Stomach (tissue), 8 donors: ENCODE measurements at regions not wholly inside any gene's neighbourhood (a gene's known extent, or its start where the extent isn't known, plus 50 kb on each side); places are given as distances from the start of the nearest gene placed in this dataset.

Experiments
- DNase-seq, 2 donors: peaks; one replicate each; pipeline versions ENCODE4 v3.0.0 to v3.0.0-alpha.2; 2013 to 2019
- H3K27ac ChIP-seq, 5 donors: fragments of 200-600 bp in 4 of 5; sonication (generic) in 4 of 5; one replicate each; pipeline ENCODE4 v1.5.1; 2013 to 2019; ENCODE audit warnings: mild to moderate bottlenecking in 1 of 5, moderate library complexity in 1 of 5
- H3K27me3 ChIP-seq, 3 donors: fragments of 200-600 bp; sonication (generic); one replicate each; pipeline ENCODE4 v1.5.1; 2017 to 2019; ENCODE audit warnings: mixed run types in 1 of 3
- H3K36me3 ChIP-seq, 4 donors: fragments of 200-600 bp; sonication (generic); 1 replicate in 3 of 4; 2 replicates in 1 of 4; pipeline ENCODE4 v1.5.1; 2016 to 2019
- H3K4me1 ChIP-seq, 4 donors: fragments of 200-600 bp; sonication (generic); one replicate each; pipeline ENCODE4 v1.5.1; 2016 to 2019
- H3K4me3 ChIP-seq, 4 donors: fragments of 200-600 bp; sonication (generic) in 3 of 4; one replicate each; pipeline ENCODE4 v1.5.1; 2016 to 2019; ENCODE audit warnings: mild to moderate bottlenecking in 1 of 4
- H3K9me3 ChIP-seq, 4 donors: fragments of 200-600 bp; sonication (generic); one replicate each; pipeline ENCODE4 v1.5.1; 2016 to 2019
- CTCF ChIP-seq, 7 experiments: fragments of 450-650 bp in 4 of 7; fragments of 200-600 bp in 3 of 7; sonication (generic) in 3 of 7; IDR thresholded peaks; one replicate each; pipeline ENCODE4 v1.5.1; 2016 to 2019; ENCODE audit warnings: antibody characterized with exemption in 7 of 7, control low read depth in 2 of 7, mild to moderate bottlenecking in 1 of 7
- EP300 ChIP-seq: sonication (generic); formaldehyde crosslinking; IDR thresholded peaks from one replicate; pipeline ENCODE4 v1.6.1; 2017; ENCODE audit warnings: antibody characterized with exemption
- POLR2A ChIP-seq, 4 donors: fragments of 450-650 bp; IDR thresholded peaks; one replicate each; pipeline ENCODE4 v1.6.1; 2016; ENCODE audit warnings: antibody characterized with exemption in 4 of 4, control low read depth in 2 of 4, mild to moderate bottlenecking in 1 of 4, moderate library complexity in 1 of 4
- POLR2AphosphoS5 ChIP-seq, 3 donors: sonication (generic); formaldehyde crosslinking; IDR thresholded peaks; one replicate each; pipeline ENCODE4 v1.6.1; 2016; ENCODE audit warnings: antibody characterized with exemption in 3 of 3
- WGBS, 5 donors: extraction: QIAGEN DNeasy Blood & Tissue Kit in 3 of 5; methylation state at CpG; one replicate each; pipeline versions ENCODE4 v1.1.5 to v1.1.7; 2013 to 2018; 5-methylcytosine and 5-hydroxymethylcytosine counted together
- intact Hi-C: fragments of 100-400 bp; cut with DNase I; formaldehyde crosslinking; loops from one replicate; pipeline ENCODE4 v1.15.1; 2023; ENCODE audit warnings: low total_unique reads
- donor health status: healthy with polysubstance abuse.
- donor health status: Bipolar disorder and iron deficiency.
- donor health status: healthy.

GRCh38 chr1:56187405-56187804, 392.0 kb downstream of the PLPP3 start:
- TF ChIP-seq POLR2A (IDR thresholded peaks at IDR 0.05): no peak
- no peak for TF ChIP-seq CTCF (IDR thresholded peaks at IDR 0.05)
- no peak for TF ChIP-seq EP300
- TF ChIP-seq POLR2AphosphoS5 (IDR thresholded peaks at IDR 0.05): no peak
- Histone ChIP-seq H3K9me3 (no peaks in the 10 kb centered on the region), H3K4me3 (no peak overlapping the region), H3K4me1 (no peaks in the 10 kb centered on the region), H3K27ac (no peak overlapping the region), H3K36me3 (no peaks in the 10 kb centered on the region), H3K27me3 (no peaks in the 10 kb centered on the region)
- WGBS, 5 donors: 41 to 64% (median 54%) methylated on average over 1 of the region's 1 CpG
- DNase-seq: peak in 1 of 2 donors; percentile 41
- intact Hi-C loops: no loop called here

GRCh38 chr1:56185493-56185892, 393.9 kb downstream of the PLPP3 start:
- peaks cover 0 to 7% (median 3%) of the 10 kb centered on the region in 4 donors for H3K4me1 ChIP-seq
- H3K27ac ChIP-seq: no peak overlapping the region
- intact Hi-C loops: no loop called here
- H3K27me3 ChIP-seq: no peaks in the 10 kb centered on the region
- no peaks in the 10 kb centered on the region for H3K9me3 ChIP-seq
- no peaks in the 10 kb centered on the region for H3K36me3 ChIP-seq
- 84 to 91% (median 89%) methylated on average over 2 of the region's 2 CpGs for WGBS, 5 donors
- no peak for DNase-seq
- no peak for TF ChIP-seq EP300
- no peak for TF ChIP-seq CTCF (IDR thresholded peaks at IDR 0.05)
- TF ChIP-seq POLR2A (IDR thresholded peaks at IDR 0.05): no peak
- no peak for TF ChIP-seq POLR2AphosphoS5 (IDR thresholded peaks at IDR 0.05)
- H3K4me3 ChIP-seq: no peak overlapping the region

- 80 to 95% (median 88%) methylated on average over 2 of the region's 2 CpGs for WGBS, 5 donors
- no peak for TF ChIP-seq POLR2A (IDR thresholded peaks at IDR 0.05)
- TF ChIP-seq CTCF (IDR thresholded peaks at IDR 0.05): no peak
- TF ChIP-seq POLR2AphosphoS5 (IDR thresholded peaks at IDR 0.05): no peak
- TF ChIP-seq EP300: no peak
- Histone ChIP-seq H3K9me3 (no peaks in the 10 kb centered on the region), H3K4me1 (peaks cover 0 to 13% (median 3%) of the 10 kb centered on the region in 4 donors), H3K27ac (no peak overlapping the region), H3K4me3 (no peak overlapping the region), H3K27me3 (no peaks in the 10 kb centered on the region), H3K36me3 (no peaks in the 10 kb centered on the region)
- no peak for DNase-seq
- intact Hi-C loops: no loop called here
These were observed 396.2 kb downstream of the PLPP3 start for GRCh38 chr1:56183151-56183550.

- TF ChIP-seq EP300 (no peak), POLR2AphosphoS5 (IDR thresholded peaks at IDR 0.05) (no peak), CTCF (IDR thresholded peaks at IDR 0.05) (no peak)
- Histone ChIP-seq H3K4me1 (peaks cover 0 to 13% (median 3%) of the 10 kb centered on the region in 4 donors), H3K4me3 (peak overlapping the region in 3 of 4 donors; percentile 11 to 20 (median 14)), H3K27me3 (no peaks in the 10 kb centered on the region), H3K27ac (peak overlapping the region in 1 of 5 donors; percentile 19), H3K36me3 (no peaks in the 10 kb centered on the region), H3K9me3 (no peaks in the 10 kb centered on the region)
- WGBS, 5 donors: 45 to 57% (median 54%) methylated on average over 5 of the region's 5 CpGs
- DNase-seq: peak in 1 of 2 donors; percentile 40
- intact Hi-C loops: no loop called here
These were observed 398.7 kb downstream of the PLPP3 start for GRCh38 chr1:56180520-56181190.
